ENCODE measurements at regions not wholly inside any gene's neighbourhood (a gene's known extent, or its start where the extent isn't known, plus 50 kb on each side); places are given as distances from the start of the nearest gene placed in this dataset.
"Not testable (repeated sequence)": the region's sequence is repeated elsewhere in the genome, so short reads cannot be mapped to it uniquely, and the experiment has no call there.

DNA sequence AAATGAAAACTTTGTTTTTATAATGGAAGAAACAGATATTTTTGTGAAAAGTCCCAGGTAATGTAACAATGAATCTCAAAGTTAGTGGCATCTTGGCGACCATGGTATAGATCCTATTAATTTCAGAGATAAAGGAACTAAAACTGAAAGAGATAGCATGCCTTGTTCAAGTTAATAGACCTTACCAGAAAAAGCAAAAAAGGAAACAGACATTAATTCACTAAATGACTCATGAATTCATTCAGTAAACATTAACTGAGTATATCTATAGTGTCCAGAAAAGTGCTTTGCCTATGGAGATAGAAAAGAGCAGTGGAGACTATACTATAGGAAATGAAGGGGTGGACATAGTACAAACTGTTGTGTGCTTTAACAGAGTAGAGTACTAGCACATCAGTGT, 763.3 kb downstream of the TRIB2 start:
- no peak for DNase-seq

DNA sequence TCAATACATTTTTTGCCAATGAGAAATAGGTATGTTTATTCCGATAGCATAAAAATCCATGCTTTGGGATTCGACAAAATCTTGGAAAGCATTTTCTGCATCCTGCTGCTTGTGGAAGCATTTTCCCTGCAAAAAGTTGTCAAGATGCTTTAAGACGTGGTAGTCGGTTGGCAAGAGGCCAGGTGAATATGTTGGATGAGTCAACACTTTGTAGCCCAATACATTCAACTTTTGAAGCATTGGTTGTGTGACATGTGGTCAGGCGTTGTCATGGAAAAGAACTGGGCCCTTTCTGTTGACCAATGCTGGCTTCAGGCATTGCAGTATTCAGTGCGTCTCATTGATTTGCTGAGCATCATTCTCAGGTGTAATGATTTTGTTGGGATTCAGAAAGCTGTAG, 764.5 kb downstream of the TRIB2 start:
- no peak for DNase-seq

DNA sequence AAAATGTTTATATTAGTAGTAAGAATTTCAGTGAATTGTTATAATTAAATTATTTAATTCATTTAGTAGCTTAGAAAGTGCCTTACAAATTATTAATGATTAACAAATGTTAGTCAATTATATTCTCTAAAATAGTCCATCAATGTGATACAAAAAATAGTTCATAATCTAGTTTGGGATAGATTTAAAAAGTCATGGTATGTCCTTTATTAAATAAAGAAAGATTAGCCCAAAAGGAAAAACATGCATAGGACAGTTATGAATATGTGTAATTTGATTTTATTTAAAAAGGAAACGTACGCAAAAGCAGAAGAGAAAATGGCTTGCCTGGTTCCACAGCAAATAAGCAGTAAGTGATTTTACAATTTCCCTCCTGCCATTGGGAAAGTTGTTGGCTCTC, 768.5 kb downstream of the TRIB2 start:
- no peak for DNase-seq

DNA sequence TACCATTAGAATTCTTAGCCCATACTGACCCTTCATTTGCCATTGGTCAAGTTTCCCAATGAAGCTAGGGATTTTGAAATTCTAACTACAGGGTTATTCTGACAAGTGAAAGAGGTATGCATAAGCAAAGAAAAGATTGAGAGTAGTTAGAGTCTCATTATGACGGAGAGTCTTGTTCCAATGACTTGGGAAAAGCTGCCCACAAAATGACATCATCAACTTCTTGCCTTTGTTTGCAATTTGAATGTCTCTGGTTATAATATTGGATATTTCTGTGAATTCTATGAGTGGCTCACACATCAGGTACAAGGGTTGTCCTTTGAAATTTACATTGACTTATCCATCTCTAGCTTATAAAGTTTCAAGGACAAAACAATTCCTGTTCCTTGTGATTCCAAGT, 772.2 kb downstream of the TRIB2 start:
- no peak for DNase-seq

DNA sequence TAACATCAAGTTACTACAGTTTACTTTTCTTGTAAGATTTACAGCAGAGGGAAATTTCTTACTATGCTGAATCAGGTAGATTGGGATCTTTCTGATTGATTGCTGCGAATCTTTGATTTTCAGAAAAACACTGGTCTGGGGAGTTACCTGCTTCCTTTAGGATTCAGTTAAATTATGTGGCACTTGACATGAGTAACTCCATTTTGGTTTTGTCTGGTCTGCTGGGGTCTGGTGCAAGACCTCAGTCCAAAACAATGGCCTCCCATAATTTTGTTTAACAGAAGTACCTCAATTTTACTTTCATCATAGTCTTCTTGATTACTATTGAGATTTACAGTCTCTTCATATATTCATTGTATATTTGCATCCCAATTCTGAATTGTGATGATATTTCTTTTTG, 775.5 kb downstream of the TRIB2 start:
- no peak for DNase-seq

DNA sequence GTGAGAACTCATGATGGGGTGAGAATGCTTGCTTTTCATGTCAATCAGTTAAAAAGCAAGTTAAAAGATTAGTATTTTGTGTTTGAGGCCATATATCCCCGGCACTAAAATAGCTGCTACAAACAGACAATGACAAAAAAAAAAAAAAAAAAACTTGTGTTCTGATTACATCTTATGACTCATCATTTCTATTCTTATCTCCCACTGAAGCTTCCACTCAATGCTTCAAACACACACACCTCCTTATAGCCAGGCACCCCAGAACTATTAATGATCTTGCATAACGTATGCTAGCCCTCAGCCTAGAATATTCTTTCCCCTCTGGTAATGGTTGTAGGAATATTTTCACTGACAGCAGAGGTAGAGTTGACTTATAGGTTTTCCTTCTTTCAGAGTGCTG, 778.3 kb downstream of the TRIB2 start:
- no peak for DNase-seq

DNA sequence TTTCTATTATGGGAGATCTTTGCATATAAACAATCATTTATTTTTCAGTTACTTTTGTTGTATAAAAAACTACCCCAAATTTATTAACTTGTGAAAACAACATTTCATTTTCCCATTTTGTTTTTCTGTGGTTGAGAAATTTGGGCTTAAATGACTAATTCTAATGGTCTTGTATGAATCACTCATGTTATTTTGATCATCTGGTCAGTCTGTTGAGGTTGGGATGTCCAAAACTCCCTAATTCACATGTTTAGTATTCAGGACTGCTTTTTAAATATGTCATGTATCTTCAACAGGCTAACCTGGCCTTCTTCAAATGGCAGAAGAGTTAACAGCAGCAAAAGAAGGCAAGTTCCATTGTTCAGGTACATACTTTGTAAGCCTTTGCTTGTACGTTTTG, 788.1 kb downstream of the TRIB2 start:
- no peak for DNase-seq

DNA sequence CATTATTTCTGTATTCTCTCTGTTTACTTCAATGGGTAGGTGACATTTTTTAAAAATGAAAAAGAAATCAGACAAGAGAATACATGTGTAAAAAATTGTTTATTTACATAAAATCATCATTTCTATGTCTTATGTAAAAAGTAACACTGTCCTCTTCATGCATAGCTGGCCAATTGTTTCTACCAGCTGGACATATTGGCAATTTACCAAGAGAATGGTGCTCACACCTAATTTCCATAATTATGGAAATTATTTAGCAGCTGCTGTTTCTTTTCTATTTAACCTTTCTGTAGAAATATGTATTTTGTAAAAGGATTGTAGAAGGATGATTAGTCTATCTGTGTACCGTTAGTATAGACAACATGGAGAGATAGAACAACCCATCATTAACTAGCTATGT, 791.9 kb downstream of the TRIB2 start:
- DNase-seq = no peak

DNA sequence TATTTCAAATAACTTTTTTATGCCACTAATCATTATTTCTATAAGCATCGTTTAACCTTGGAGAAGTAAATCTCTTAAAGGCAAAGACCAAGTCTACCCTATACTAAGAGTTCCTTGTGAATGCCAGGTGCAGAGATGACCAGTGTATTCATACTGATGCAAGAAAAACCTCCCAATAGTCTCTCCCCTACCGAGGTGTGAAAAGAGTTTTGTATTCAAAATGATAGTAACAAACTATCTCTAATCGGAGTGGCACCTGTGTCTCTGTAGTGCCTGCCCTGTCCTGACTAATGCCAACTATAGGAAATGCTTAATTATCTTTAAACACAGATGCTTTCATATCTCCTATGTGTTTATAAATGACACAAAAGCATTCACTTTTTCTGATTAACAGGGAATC, 798.5 kb downstream of the TRIB2 start:
- no peak for DNase-seq

DNA sequence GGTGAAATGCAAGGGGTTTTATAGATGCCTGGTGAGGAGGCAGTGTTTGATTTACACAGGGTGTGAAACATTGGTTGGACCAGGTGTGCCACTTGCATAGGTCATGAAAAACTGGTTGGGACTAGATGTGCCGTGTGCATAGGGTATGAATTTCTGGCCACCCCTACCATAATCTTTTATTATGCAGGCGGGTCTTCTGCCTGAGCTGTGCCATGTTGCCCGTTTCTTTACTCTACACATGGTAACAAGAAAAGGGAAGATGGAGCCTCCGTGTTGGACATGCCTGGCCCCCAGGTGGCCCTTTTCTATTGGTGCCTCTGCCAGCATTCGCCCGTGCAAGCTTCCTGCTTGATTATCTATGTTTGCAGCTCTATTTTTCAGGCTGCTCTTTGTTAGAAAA, 805.4 kb downstream of the TRIB2 start:
- DNase-seq = no peak

DNA sequence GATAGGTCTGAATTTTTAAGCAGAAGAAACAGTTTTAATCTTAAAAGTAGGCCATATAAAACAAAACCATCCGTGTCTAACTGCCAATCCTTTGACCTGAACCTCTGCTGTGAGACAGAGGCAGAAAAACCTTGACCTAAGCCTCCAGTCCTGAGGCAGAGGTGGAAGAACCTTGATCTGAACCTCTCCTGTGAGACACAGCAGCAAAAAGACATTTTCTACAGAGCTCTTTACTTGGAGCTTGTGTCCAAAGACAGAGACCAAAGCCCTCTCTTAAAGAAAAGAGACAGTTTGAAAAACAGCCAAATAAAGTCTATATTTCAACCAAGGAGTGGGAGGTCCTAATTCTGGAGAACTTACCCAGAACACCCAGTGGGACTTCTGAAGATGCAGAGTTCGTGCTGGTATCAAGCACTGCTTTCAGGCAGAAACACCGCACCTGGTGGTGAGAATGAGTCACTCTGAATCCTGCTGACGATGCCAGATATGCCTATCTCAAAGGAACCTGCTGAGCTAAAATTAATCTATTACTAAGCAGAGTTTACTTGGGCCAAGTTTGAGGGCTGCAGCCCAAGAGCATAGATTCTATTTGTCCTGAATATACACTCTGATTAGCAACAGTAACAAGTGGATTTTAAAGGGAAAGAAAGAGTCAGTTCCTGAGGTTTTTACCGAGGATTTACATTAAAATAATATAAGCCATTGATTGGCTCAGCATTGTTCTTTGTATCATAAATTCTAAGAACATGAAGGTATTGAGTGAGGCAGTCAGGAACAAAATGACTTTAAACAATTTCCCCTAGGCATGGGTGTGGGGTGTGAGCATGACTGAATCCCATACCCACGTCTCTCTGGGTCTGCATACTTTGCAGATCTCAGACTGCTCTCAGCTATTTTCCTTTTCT, 806.4 kb downstream of the TRIB2 start:
- DNase-seq = no peak

DNA sequence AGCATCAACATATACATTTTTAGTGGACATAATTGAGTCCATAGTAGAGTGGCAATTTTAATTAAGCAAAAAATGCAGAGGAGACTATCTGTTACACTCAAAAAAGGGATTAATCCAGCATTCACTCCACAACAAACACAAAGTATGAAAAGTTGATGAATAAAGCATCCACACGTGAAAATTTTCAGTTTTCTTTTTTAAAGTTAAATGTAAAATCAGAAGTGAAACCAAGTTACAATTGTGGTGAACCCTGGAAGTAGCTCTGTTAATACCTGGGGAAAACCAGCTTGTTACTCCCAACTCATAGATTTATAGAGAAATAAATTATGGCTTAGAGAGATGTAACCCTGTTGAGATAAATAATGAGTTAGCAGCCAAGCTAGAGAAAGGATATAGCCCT, 807.8 kb downstream of the TRIB2 start:
- no peak for DNase-seq

DNA sequence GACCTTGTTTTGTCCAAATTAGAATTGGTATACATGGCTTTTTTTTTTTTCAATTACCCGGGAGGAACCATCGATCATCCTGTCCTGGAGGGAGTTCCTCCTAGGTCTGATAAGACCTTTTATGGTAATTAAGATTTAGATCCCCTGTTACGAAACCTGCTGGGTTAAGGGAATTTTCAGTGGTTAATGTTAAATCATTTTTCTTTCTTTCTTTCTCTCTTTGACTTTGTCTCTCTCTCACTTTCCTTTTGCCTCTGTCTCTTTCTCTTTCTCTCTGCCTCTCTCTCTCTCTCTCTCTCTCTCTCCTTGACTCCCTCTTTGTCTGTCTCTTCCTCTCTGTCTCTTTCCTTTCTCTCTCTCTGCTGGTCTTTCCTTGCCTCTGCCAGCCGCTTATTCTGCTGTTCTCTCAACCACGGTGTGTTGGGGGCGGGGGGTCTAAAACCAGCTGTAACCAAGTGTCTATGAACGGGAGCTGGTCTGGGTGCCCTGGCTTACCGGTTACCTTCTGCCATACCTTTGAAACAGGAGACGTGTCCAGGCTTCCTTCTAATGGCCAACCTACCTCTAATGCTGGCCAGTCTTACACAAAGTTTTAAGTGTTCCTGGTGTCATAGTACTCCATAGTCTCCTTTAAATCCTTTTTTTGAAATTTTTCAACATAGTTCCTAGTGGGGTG, 815.1 kb downstream of the TRIB2 start:
- not testable (repeated sequence) for DNase-seq

DNA sequence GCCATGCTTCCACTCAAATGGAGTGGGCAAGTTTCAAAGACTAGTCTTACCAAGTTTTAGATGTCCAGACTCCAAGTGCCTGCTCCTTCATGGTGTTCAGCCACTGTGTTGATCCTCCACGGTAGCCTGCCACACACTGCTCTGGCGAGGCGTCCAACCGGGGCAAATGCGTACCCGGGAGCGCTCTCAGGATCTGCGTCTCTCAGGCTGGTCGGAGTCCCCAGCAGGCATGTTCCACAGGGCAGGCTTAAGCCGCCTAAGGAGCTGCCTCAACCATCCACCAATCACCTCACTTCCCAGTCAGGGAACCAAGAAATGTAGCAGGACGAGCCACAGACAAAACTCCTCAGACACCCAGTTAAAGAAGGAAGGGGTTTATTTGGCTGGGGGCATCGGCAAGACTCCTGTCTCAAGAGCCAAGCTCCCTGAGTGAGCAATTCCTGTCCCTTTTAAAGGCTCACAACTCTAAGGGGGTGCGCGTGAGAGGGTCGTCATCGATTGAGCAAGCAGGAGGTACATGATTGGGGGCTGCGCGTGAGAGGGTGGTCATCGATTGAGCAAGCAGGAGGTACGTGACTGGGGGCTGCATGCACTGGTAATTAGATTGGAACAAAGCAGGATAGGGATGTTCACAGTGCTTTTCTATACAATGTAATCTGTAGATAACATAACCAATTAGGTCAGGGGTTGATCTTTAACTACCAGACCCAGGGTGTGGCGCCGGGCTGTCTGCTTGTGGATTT, 816.2 kb downstream of the TRIB2 start:
- DNase-seq = not testable (repeated sequence)

DNA sequence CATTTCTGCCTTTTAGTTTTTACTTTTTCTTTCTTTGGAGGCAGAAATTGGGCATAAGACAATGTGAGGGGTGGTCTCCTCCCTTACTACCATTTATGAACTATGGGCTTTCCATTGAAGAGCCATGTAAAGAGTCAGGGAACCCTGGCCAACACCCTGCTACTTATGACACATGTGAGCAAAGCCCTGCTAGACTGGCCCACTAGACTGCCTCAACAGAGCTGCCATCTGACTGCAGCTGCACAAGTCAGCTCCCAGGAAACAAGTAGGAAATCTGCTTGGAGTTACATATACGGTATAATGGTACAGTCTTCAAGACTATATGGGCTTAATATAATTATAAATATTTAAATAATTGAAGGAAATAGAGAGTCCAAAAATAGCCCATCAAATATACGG, 816.8 kb downstream of the TRIB2 start:
- DNase-seq = no peak

DNA sequence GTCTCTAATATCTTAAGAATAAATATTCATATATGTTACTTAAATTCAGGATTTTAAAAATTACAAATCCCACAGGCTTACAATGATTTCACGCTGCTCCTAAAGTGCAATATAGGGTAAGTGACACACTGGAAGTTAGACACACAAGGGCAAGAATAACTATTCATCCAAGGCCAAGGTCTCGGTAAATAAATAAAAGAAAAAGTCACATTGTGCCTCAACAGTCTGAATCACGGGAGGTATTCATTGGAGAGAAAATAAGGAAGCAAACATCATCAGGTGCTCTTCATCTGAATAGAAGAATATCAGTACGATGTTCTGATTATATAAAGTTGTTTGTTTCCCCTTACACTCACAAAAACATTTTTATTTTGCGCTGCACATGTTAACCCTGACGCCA, 820.2 kb downstream of the TRIB2 start:
- DNase-seq = no peak

DNA sequence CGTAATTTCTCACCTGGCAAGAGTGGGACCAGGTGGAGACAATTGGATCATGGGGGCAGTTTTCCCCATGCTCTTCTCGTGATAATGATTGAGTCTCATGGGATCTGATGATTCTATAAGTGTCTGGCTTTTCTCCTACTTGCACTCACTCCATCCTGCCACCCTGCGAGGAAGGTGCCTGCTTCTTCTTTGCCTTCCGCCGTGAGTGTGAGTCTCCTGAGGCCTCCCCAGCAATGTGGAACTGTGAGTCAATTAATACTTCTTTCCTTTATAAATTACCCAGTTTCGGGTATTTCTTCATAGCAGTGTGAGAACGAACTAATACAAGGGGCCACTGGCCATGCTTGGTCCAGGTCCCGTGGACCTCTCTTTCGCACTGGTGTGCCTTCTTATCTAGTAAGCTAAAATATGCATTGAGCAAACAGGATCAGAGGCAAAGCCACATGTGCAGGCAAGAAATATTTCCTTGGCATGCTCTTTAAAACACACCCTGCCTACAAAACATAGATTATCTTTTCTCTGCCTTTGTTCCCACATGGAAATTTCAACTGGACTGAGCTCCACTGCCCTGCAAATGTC, 821.1 kb downstream of the TRIB2 start:
- no peak for DNase-seq

DNA sequence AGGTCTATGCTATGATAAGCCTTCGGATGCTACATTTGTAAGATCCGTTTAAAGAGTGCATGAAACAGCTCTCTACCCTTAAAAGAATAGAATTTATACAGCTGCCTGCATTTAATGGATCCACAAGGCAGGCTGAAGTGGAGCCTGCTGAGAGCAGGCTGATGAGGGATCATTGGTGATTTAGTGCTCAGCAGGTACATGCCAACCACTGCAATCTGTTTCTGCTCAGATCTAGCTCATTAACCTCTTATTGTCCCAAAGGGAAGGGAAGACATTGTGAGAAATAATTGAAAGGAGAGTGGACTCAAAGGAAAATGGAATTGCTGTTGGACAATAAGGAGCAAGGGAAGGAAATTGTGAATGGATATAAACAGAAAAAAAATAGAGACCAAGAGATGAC, 822.6 kb downstream of the TRIB2 start:
- no peak for DNase-seq

DNA sequence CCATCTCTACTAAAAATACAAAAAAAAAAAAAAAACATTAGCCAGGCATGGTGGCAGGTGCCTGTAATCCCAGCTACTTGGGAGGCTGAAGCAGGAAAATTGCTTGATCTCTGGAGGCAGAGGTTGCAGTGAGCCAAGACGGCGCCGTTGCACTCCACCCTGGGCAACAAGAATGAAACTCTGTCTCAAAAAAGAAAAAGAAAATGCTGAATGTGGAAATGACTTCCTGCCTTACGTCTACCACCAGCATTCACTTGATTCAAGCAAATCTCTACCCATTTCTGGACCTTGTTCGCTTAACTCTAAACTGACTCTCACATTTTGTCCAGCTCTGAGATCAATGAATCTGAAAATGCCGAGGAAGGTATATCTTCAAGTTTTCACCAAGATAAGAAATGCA, 825.3 kb downstream of the TRIB2 start:
- DNase-seq = no peak

DNA sequence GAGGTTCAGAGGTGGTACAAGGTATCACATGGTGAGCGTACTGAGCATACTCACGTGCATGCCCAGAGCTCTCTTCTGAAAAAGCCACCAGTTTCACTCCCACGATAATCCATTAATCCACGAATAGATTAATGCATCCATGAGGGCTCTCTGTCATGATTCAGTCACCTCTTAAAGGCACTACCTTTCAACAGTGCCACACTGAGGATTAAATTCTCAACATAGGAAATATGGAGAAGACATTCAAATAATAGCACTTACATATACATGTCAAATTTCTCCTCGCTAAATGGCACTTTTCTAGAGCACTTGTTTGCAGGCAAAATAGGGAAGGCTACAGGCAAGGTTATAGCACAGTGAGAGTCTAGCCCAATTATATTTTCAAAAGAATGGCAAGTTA, 825.9 kb downstream of the TRIB2 start:
- DNase-seq = no peak

DNA sequence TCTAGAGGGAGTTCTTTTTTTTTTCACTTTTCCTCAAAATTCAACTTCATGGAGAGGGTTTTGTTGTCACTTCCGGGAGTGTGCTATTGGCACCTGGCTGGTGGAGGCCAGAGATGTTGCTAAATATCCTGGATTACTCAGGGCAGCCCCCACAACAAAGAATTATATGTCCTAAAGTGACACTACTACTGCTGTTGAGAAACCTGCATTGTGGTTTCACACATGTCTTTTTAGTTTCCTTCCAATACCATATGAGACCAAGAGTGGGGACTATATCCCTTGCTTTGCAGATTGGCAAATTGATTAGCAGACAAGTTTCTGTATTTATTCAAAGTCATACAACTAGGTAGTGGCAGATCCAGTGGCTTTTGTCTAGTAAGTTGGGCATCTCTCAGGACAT, 826.8 kb downstream of the TRIB2 start:
- DNase-seq = no peak

DNA sequence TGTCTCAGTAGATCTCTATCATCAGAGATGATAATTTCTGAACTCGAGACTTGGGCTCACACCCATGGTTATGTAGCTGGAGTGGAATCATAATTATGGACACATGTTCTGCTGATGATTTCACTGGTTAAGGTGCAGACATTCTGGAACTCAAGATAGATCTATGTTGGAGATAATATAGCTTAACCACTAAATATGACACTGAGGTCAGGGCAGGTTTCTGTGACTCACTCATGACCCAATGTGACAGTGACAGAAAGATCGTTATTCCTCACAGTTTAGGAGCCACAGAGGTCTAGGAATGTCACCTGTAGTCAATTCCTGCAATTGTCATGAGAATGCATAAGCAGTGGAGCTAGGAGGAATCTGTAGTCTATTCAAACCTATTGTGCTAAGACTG, 828.6 kb downstream of the TRIB2 start:
- DNase-seq = no peak

DNA sequence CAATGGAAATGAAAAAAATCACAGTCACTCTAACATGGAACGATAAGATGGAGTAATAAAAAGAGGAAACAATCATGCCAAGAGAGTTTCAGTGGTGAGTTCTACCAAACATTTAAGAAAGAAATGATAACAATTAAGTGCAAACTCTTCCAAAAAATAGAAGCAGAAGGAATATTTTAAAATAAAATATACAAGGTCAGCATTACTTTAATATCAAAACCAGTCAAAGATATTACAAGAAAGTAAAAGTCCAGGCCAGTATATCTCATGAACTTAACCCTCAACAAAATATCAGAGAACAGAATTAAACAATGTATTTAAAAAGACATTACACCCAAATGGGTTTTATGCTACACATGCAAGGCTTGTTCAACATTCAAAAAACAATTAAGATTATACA, 829.4 kb downstream of the TRIB2 start:
- no peak for DNase-seq
